CD4-positive, alpha-beta T cell (primary cell): ENCODE measurements at regions not wholly inside any gene's neighbourhood (a gene's known extent, or its start where the extent isn't known, plus 50 kb on each side); places are given as distances from the start of the nearest gene placed in this dataset.
"Not testable (repeated sequence)": the region's sequence is repeated elsewhere in the genome, so short reads cannot be mapped to it uniquely, and the experiment has no call there.

Experiments used
- ATAC-seq: fragments of 200-7000 bp; cut with Tn5 transposase; one replicate; pipeline ENCODE4 v1.10.0; 2022; ENCODE audit warnings: mild to moderate bottlenecking; ENCODE audit not compliant: poor library complexity
- CTCF ChIA-PET: fragments of 350-600 bp; sonication (Branson Sonifier 250); formaldehyde crosslinking; loops from one replicate; lab custom pipeline; 2021; ENCODE audit warnings: antibody characterized with exemption, inconsistent platforms; lab: Charles Lee
- POLR2A ChIA-PET: fragments of 350-600 bp; sonication (Branson Sonifier 250); formaldehyde crosslinking; loops from one replicate; lab custom pipeline; 2021; ENCODE audit warnings: antibody characterized with exemption, inconsistent platforms; lab: Charles Lee
- DNase-seq, 14 experiments: peaks; one replicate each; pipeline ENCODE4 v3.0.0-alpha.2; 2013 to 2020; ENCODE audit warnings: mixed read lengths in 2 of 14
- H3K27ac ChIP-seq, 2 donors: one replicate each; pipeline versions ENCODE4 v1.5.1 to v1.7.0; 2013; ENCODE audit warnings: low read length in 2 of 2, low read depth in 1 of 2, mild to moderate bottlenecking in 1 of 2
- H3K27me3 ChIP-seq, 2 experiments: 1 replicate in 1 of 2; 2 replicates in 1 of 2; pipeline versions ENCODE4 v1.6.1 to v1.7.0; 2013; ENCODE audit warnings: low read length in 2 of 2, control low read depth in 1 of 2, mild to moderate bottlenecking in 1 of 2, moderate library complexity in 1 of 2; ENCODE audit not compliant: insufficient read depth in 2 of 2, control insufficient read depth in 1 of 2
- H3K36me3 ChIP-seq: one replicate; pipeline ENCODE4 v1.6.1; 2013; ENCODE audit warnings: low read length, control low read depth; ENCODE audit not compliant: insufficient read depth
- H3K4me1 ChIP-seq: one replicate; pipeline ENCODE4 v1.6.1; 2013; ENCODE audit warnings: low read length, control low read depth; ENCODE audit not compliant: insufficient read depth
- H3K4me3 ChIP-seq: one replicate; pipeline ENCODE4 v1.5.1; 2013; ENCODE audit warnings: mild to moderate bottlenecking, low read length, moderate library complexity
- H3K9me3 ChIP-seq, 2 experiments: 1 replicate in 1 of 2; 2 replicates in 1 of 2; pipeline versions ENCODE4 v1.6.1 to v1.7.0; 2013; ENCODE audit warnings: low read length in 2 of 2, mild to moderate bottlenecking in 2 of 2, control low read depth in 1 of 2, moderate library complexity in 1 of 2; ENCODE audit not compliant: control insufficient read depth in 1 of 2, insufficient read depth in 1 of 2
- H3K27ac Mint-ChIP-seq: one replicate; pipeline ENCODE4 v1.8.0; 2020; ENCODE audit warnings: mixed read lengths
- H3K27me3 Mint-ChIP-seq: one replicate; pipeline ENCODE4 v1.8.0; 2021; ENCODE audit warnings: mixed read lengths
- H3K36me3 Mint-ChIP-seq: one replicate; pipeline ENCODE4 v1.8.0; 2021; ENCODE audit warnings: low read depth, mixed read lengths
- H3K4me1 Mint-ChIP-seq: one replicate; pipeline ENCODE4 v1.8.0; 2021; ENCODE audit warnings: low read depth, mixed read lengths
- H3K4me3 Mint-ChIP-seq: one replicate; pipeline ENCODE4 v1.8.0; 2020; ENCODE audit warnings: mild to moderate bottlenecking, mixed read lengths
- H3K9me3 Mint-ChIP-seq: one replicate; pipeline ENCODE4 v1.8.0; 2020; ENCODE audit warnings: mixed read lengths
- CTCF ChIP-seq: fragments of 200-600 bp; IDR thresholded peaks from one replicate; pipeline ENCODE4 v1.8.0; 2022; ENCODE audit warnings: antibody characterized with exemption, mild to moderate bottlenecking
- intact Hi-C, 2 experiments: fragments of 100-400 bp; cut with DNase I in 1 of 2; cut with micrococcal nuclease in 1 of 2; formaldehyde crosslinking; loops; one replicate each; pipeline versions ENCODE4 v1.15.1 to v1.9.0; 2023 to 2025; cut with DNase I, micrococcal nuclease

GRCh38 chr7:84738583-84739150 lies 448.2 kb downstream of the SEMA3D start:
- Histone ChIP-seq H3K27me3 (no peaks in the 10 kb centered on the region), H3K9me3 (no peaks in the 10 kb centered on the region), H3K4me3 (no peak overlapping the region), H3K27ac (no peak overlapping the region), H3K36me3 (no peaks in the 10 kb centered on the region), H3K4me1 (no peaks in the 10 kb centered on the region)
- Mint-ChIP-seq H3K36me3 (no peaks in the 10 kb centered on the region), H3K4me1 (no peaks in the 10 kb centered on the region), H3K4me3 (no peak overlapping the region), H3K27me3 (no peaks in the 10 kb centered on the region), H3K9me3 (peaks cover 6% of the 10 kb centered on the region), H3K27ac (no peak overlapping the region)
- POLR2A ChIA-PET, result no interaction called here
- no peak for DNase-seq
- no peak for TF ChIP-seq CTCF
- ATAC-seq, result no peak
- CTCF ChIA-PET, result no interaction called here
- intact Hi-C loops, result no loop called here

- Mint-ChIP-seq H3K4me3 (no peak overlapping the region), H3K27ac (no peak overlapping the region), H3K9me3 (peaks cover 6% of the 10 kb centered on the region), H3K4me1 (no peaks in the 10 kb centered on the region), H3K27me3 (no peaks in the 10 kb centered on the region), H3K36me3 (no peaks in the 10 kb centered on the region)
- Histone ChIP-seq H3K36me3 (no peaks in the 10 kb centered on the region), H3K9me3 (no peaks in the 10 kb centered on the region), H3K27ac (no peak overlapping the region), H3K4me1 (no peaks in the 10 kb centered on the region), H3K27me3 (no peaks in the 10 kb centered on the region), H3K4me3 (no peak overlapping the region)
- intact Hi-C loops, result no loop called here
- POLR2A ChIA-PET, result no interaction called here
- ATAC-seq (no peak), DNase-seq (no peak)
- no peak for TF ChIP-seq CTCF
- CTCF ChIA-PET, result no interaction called here
These were observed 451.2 kb downstream of the SEMA3D start for GRCh38 chr7:84735677-84736076.

GRCh38 chr7:84735011-84735410 lies 451.8 kb downstream of the SEMA3D start:
- Histone ChIP-seq H3K27me3 (no peaks in the 10 kb centered on the region), H3K4me1 (no peaks in the 10 kb centered on the region), H3K27ac (no peak overlapping the region), H3K36me3 (no peaks in the 10 kb centered on the region), H3K4me3 (no peak overlapping the region), H3K9me3 (no peaks in the 10 kb centered on the region)
- H3K36me3 Mint-ChIP-seq, result no peaks in the 10 kb centered on the region
- intact Hi-C loops, result no loop called here
- peaks cover 8% of the 10 kb centered on the region for H3K9me3 Mint-ChIP-seq
- ATAC-seq (no peak), DNase-seq (no peak)
- no peak overlapping the region for H3K4me3 Mint-ChIP-seq
- no peak for TF ChIP-seq CTCF
- H3K4me1 Mint-ChIP-seq, result no peaks in the 10 kb centered on the region
- ChIA-PET CTCF (no interaction called here), POLR2A (no interaction called here)
- no peak overlapping the region for H3K27ac Mint-ChIP-seq
- H3K27me3 Mint-ChIP-seq, result no peaks in the 10 kb centered on the region

GRCh38 chr7:84733976-84734375 lies 452.9 kb downstream of the SEMA3D start:
- DNase-seq, H3K4me1 ChIP-seq, intact Hi-C loops, H3K27ac Mint-ChIP-seq, H3K27me3 Mint-ChIP-seq, H3K4me1 Mint-ChIP-seq, H3K27me3 ChIP-seq, H3K9me3 ChIP-seq, H3K9me3 Mint-ChIP-seq, POLR2A ChIA-PET, H3K4me3 ChIP-seq, H3K27ac ChIP-seq, H3K36me3 ChIP-seq, ATAC-seq, H3K4me3 Mint-ChIP-seq, H3K36me3 Mint-ChIP-seq, CTCF ChIA-PET: not testable (repeated sequence)

DNA sequence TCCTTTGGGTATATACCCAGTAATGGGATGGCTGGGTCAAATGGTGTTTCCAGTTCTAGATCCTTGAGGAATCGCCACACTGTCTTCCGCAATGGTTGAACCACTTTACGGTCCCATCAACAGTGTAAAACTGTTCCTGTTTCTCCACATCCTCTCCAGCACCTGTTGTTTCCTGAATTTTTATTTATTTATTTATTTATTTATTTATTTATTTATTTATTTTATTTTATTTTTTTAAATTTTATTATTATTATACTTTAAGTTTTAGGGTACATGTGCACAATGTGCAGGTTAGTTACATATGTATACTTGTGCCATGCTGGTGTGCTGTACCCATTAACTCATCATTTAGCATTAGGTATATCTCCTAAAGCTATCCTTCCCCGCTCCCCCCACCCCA lies 456.0 kb downstream of the SEMA3D start:
- H3K27ac ChIP-seq, H3K4me3 ChIP-seq, POLR2A ChIA-PET, H3K4me1 Mint-ChIP-seq, H3K27ac Mint-ChIP-seq, DNase-seq, H3K9me3 Mint-ChIP-seq, CTCF ChIA-PET, H3K36me3 ChIP-seq, H3K4me3 Mint-ChIP-seq, H3K36me3 Mint-ChIP-seq, H3K4me1 ChIP-seq, H3K9me3 ChIP-seq, H3K27me3 ChIP-seq, H3K27me3 Mint-ChIP-seq, intact Hi-C loops, ATAC-seq: not testable (repeated sequence)
